HEK293T (cell line): ENCODE measurements at regions not wholly inside any gene's neighbourhood (a gene's known extent, or its start where the extent isn't known, plus 50 kb on each side); places are given as distances from the start of the nearest gene placed in this dataset.

ENCODE experiments used
- BHLHE40 ChIP-seq: fragments of 450-650 bp; IDR thresholded peaks from 2 replicates; pipeline ENCODE4 v1.6.1; 2016; ENCODE audit warnings: mild to moderate bottlenecking, moderate library complexity, borderline replicate concordance
- ELF4 ChIP-seq: fragments of 450-650 bp; IDR thresholded peaks from 2 replicates; pipeline ENCODE4 v1.6.1; 2017; ENCODE audit warnings: antibody characterized with exemption
- FOXK2 ChIP-seq: fragments of 450-650 bp; IDR thresholded peaks from 2 replicates; pipeline ENCODE4 v1.6.1; 2016; ENCODE audit warnings: mild to moderate bottlenecking
- FOXM1 ChIP-seq: fragments of 450-650 bp; IDR thresholded peaks from 2 replicates; pipeline ENCODE4 v1.6.1; 2017; ENCODE audit warnings: mild to moderate bottlenecking, borderline replicate concordance
- HDGF ChIP-seq: fragments of 450-650 bp; IDR thresholded peaks from 2 replicates; pipeline ENCODE4 v1.6.1; 2017; ENCODE audit warnings: antibody characterized with exemption, borderline replicate concordance
- L3MBTL2 ChIP-seq: fragments of 450-650 bp; conservative IDR thresholded peaks from 2 replicates; pipeline ENCODE4 v1.6.1; 2016; ENCODE audit warnings: mild to moderate bottlenecking
- NFRKB ChIP-seq: fragments of 450-650 bp; IDR thresholded peaks from 2 replicates; pipeline ENCODE4 v1.6.1; 2016; ENCODE audit warnings: mild to moderate bottlenecking, moderate library complexity
- SUZ12 ChIP-seq: fragments of 450-650 bp; IDR thresholded peaks from 2 replicates; pipeline ENCODE4 v1.6.1; 2016; ENCODE audit warnings: mild to moderate bottlenecking
- TF ChIP-seq, protein P1 (sequence below): fragments of 450-650 bp; IDR thresholded peaks from 2 replicates; pipeline ENCODE4 v1.6.1; 2016

DNA sequence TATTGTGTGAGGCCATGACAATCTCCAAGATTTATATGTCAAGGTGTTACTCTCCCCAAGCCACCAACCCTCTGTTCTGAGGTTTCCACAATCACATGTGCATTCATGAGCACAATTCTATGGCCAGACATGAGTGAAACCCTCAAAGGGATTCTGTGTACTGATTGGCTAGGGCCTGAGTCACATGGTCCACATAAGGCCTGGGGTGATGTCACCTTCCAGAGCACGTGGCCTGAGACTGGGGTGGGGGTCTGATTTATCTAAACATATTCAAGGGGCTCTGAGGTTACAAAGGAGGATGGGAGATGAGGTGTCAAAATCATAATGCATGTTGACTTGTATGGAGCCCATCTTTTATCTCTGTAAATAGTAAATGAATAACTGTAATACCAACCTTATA lies 1369.9 kb upstream of the TMEM132C start:
- TF ChIP-seq, protein P1, sequence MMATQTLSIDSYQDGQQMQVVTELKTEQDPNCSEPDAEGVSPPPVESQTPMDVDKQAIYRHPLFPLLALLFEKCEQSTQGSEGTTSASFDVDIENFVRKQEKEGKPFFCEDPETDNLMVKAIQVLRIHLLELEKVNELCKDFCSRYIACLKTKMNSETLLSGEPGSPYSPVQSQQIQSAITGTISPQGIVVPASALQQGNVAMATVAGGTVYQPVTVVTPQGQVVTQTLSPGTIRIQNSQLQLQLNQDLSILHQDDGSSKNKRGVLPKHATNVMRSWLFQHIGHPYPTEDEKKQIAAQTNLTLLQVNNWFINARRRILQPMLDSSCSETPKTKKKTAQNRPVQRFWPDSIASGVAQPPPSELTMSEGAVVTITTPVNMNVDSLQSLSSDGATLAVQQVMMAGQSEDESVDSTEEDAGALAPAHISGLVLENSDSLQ = no peak
- TF ChIP-seq ELF4 (no peak), FOXM1 (no peak), L3MBTL2 (no peak), FOXK2 (no peak), BHLHE40 (no peak), SUZ12 (no peak), HDGF (no peak), NFRKB (no peak)
